GM19324 (cell line): ENCODE measurements at regions not wholly inside any gene's neighbourhood (a gene's known extent, or its start where the extent isn't known, plus 50 kb on each side); places are given as distances from the start of the nearest gene placed in this dataset.

ENCODE experiments used
- ATAC-seq: cut with Tn5 transposase; IDR thresholded peaks from one replicate; pipeline ENCODE4 v1.9.1; 2021; ENCODE audit warnings: mild to moderate bottlenecking, moderate library complexity; ENCODE audit not compliant: unreplicated experiment, low FRiP score

DNA sequence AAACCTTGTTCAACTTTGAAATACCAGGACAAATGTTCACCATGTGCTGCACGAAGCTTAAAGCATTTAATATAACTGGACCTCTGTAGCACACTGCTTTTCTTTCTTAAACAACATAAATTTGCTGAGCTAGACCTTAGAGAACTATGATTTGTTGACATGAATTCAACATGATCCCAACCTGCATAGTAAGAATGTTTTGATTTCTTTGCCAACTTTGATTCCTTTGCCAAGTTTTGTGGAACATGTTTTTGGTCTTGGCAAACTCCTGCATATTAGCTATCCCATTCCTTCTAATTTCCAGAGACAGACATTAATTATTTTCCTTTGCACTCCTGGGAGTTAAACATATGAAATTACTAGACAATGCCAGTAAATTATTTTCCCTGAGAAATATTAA is 197.2 kb upstream of the RBMS3 start:
- ATAC-seq: no peak

- ATAC-seq: no peak
Observed at GRCh38 chr3:29088579-29088978, 192.3 kb upstream of the RBMS3 start.

DNA sequence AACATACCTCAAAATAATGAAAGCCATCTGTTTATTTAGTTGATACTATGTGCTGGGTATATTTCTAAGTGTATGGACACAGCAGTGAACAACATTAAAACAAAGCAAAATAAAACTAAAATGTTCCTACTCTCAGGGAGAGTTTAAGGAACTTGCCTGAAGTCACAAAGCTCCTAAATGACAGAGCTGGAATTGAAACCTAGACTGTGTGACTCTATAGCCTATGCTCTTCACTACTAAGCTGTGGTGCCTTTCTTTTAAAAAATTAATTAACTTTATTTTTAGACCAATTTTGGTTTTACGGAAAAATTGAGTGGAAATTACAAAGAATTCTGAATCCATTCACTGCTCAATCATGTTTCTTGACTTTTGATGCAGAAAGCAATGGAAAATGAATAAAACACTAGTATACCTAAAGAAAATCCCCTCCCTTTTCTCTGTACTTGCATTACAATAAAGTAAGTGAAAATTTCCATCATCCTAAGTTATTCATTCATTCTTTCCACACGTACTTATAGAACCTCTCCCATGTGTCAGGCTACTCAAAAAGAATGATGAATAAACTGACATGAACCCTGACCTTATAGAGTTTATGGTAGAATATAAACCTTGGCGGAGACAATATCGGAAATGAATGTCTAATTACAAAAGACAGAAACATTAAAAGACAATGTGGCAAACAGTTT is 189.8 kb upstream of the RBMS3 start:
- ATAC-seq: no peak

DNA sequence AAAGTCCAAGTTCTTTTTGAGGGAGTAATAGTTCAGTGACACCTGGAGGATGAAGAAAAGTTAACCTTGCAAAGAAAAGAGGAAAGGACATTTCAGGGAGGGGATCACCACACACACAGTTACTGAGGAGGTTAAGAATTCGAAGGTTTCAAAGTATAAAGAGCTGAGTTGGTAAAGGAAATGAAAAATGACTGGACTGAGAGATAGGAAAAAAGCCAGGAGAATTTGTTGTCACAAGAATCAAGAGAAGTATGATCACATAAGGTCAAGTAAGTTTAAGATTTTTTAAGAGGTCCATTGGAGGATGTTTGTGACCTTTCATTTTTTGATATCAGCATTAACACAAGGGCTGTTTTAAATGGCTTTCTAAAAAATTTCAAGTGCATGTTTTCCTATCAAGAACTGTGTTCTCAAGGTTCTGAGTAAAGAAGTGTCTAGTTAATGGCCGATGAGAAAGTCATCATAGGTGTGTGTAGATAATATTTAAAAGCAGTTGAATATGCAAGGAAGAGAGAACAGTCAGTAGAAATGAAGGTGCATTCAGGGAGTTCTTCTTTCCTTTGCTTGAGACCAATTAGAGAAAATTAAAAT is 189.2 kb upstream of the RBMS3 start:
- no peak for ATAC-seq

GRCh38 chr3:29092348-29092747 is 188.5 kb upstream of the RBMS3 start:
- ATAC-seq: no peak

DNA sequence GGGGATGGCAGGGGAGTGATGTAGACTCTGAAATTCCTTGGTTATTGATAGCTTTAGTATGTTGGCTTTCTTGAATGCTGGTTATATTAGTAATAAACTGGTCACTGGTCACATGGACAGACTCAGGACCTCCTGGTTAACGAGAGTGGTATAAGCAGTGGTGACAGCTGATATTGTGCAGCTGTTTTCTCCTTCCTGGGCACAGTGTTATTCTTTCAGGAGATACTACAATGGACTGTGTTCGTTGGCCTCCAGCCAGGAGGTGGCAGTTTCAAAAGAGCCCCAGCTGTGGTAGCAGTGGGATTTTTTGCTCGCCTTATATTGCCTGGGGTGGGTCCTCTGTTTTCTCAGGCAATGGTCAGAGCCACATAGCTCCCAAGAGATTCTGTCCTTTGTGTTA is 181.6 kb upstream of the RBMS3 start:
- no peak for ATAC-seq

GRCh38 chr3:29099775-29100174 is 181.1 kb upstream of the RBMS3 start:
- ATAC-seq: no peak

DNA sequence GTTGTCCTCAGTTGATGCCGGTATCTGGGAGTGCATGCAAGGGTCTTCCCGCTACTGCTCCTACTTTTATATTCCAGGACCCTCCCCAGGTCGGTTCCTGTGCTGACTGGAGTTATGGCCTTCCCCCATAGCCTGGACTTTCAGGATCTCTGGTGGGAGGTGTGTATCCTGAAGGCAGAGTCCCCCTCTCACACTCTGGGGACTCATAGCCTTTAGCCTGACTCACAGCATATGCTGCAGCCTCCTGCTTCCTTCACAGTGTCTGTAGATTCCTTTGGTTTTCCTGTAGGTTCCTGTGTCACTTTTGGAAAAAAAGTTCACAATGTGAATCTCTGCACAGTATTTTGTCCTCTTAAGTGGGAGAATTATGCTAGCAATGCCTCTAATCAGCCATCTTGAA is 180.6 kb upstream of the RBMS3 start:
- no peak for ATAC-seq

GRCh38 chr3:29128001-29128400 is 152.9 kb upstream of the RBMS3 start:
- no peak for ATAC-seq

DNA sequence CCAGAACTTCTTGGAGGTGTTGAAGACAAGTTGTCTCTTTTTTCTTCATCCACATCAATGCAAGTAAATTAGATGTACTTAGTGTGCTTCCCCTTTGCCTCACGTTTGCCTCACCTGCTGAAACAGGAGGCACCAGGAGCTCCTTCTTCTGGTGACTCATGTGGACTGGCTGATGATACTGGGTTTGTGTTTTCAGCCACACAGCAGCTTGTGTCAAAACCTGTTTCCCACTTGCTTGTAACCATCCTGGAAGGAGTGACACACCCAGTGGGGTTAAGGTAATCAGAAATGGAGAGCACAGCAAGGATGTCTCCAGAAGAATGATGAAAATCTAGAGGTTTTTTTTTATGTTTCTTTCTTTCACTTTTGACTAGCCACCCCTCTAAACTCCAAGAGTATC is 143.3 kb upstream of the RBMS3 start:
- no peak for ATAC-seq

DNA sequence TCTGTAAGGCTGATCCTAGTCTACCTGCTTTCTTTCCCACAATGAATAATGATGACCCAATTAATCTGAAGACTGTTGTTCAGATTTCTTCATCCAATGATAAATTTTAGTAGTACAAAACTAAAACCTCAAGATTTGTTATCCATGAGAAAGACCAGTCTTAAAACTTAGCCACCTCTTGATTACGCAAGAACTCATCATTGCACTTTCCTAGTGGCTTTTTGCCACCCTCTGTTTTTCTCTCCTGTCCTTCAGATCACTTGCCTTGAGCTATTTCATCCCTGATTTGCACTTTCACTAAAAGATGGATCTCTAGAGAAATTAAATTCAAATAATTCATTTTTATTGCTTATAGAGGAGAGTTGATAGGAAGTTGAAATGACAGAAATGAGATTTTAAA is 142.7 kb upstream of the RBMS3 start:
- no peak for ATAC-seq

DNA sequence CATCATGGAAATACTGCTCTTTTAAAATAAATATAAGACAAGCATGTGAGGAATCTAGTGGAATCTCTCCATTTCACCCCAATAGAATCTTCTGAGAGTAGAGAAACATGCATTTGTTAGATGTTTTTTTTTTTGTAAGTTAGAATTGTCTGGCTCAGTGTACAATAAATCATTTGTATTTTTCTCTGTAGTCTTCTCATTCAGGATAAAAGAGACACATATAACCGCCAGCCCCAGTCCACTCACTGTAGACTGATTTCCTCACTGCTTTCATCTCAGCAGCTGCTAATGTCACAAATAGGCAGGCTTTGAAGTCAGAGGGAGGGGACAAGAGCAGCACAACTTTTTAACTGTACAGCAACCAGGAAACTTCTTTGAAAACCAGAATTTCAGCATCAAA is 140.2 kb upstream of the RBMS3 start:
- no peak for ATAC-seq

- no peak for ATAC-seq
Observed at GRCh38 chr3:29141197-29141917, 139.5 kb upstream of the RBMS3 start.

- ATAC-seq: no peak
Observed at GRCh38 chr3:29141918-29142275, 139.0 kb upstream of the RBMS3 start.

GRCh38 chr3:29143151-29143550 is 137.7 kb upstream of the RBMS3 start:
- ATAC-seq: no peak

DNA sequence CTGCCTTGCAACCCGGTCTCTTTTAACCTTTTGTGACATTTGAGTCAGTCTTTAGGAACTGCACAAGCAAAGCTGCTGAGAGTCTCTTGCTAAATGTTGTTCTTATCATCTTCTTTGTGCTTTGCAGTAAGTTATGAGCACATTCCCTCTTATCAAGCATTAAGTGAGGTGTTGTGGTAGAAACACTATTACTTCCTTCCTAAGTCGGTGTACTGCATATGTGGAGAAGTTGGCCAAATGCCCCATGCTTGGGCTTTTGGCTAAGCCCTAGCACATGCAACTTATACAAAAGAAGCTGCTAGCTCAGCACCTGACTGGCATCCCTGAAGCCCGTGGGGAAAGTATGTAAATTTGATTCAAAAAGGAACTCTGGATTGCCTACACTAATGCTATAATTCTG is 136.5 kb upstream of the RBMS3 start:
- no peak for ATAC-seq

GRCh38 chr3:29144807-29145206 is 136.1 kb upstream of the RBMS3 start:
- no peak for ATAC-seq

DNA sequence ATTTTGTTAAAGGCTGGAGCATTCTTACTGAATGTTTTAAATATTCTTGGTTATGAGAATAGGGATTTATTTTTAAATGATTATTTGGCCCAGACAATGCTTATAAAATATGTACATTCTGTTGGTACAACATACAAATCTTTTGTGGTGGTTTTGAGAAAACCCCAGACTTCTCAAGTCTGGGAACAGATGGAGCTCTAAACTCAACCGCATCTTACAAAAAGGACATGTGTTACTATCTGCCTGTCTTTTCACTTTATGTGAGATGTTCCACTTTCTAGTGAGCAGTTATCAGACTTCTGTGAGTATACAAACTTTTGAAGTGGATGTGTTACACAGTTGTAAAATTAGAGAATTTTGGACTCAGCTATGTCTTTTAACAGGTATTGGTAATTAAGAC is 135.5 kb upstream of the RBMS3 start:
- no peak for ATAC-seq

- ATAC-seq: no peak
Observed at GRCh38 chr3:29152379-29152778, 128.5 kb upstream of the RBMS3 start.

DNA sequence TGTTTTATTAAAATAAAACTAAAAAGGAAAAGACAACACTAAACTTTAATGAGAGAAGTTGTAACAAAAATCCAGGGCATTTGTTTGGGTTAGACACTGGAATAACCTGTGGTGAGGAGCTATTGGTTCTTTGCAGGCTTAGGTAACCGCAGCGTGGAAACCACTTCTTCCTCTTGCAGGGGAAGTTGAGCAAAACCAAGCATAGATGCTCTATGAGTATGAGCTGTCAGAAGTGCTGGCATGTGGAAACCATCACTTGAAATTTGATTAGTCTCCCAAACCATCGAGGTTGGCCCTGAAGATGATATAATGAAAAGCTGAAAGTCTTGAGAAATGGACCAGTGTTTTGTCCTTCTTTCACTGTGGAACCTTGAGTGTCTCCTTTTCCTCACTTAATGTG is 127.1 kb upstream of the RBMS3 start:
- ATAC-seq: no peak

DNA sequence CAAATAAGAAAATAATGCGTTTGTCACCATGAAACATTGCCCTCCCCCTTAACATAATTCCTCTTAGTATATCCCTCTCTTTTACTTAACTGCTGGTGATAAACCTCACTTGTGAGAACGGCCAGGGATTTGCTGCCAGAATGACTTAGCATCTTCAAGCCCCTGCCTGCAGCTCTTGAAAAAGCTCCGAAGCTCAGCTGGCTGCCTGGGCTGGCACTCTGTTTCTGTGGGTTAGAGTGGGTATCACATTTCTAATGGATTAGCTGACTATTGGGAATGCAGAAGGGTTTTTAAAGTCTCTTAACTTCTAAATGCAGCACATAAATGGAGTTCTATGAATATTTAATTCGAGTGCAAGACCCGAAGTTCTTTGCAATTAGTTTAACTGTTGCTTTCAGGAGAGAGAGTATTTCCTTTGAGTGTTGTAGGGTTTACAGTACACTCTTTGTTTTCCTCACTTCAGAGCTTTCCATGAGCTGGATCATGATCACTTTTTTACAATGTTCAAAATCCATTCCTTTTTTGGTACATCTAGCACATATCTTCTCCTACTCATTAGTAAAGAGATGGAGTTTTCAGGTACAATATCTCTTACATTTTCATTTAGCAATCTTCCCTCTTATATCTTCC is 124.7 kb upstream of the RBMS3 start:
- no peak for ATAC-seq

GRCh38 chr3:29164825-29165224 is 116.0 kb upstream of the RBMS3 start:
- ATAC-seq: no peak
